ENCODE measurements at regions not wholly inside any gene's neighbourhood (a gene's known extent, or its start where the extent isn't known, plus 50 kb on each side); places are given as distances from the start of the nearest gene placed in this dataset.
A peak's percentile ranks its signal among the peaks of the same experiment; 100 is the strongest.

DNA sequence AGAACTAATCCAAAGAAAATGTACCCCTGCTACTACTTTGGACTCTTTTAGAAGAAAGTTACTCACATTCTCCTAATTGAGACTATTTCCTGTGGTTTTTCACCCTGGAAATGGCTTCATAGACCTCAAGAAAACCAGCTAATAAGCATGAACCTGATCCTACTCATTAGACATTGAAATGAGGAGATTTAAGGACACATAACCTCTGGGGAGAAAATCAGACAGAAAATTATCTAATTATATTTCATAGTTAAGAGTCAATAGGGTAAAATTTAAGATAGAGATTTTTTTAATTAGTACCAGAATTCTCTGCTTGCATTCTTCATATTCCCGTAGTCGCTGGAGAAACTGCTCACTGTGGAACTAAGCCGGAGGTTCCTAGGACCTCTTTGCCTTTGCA is 114.6 kb upstream of the ACP3 start:
- TF ChIP-seq, protein P1, sequence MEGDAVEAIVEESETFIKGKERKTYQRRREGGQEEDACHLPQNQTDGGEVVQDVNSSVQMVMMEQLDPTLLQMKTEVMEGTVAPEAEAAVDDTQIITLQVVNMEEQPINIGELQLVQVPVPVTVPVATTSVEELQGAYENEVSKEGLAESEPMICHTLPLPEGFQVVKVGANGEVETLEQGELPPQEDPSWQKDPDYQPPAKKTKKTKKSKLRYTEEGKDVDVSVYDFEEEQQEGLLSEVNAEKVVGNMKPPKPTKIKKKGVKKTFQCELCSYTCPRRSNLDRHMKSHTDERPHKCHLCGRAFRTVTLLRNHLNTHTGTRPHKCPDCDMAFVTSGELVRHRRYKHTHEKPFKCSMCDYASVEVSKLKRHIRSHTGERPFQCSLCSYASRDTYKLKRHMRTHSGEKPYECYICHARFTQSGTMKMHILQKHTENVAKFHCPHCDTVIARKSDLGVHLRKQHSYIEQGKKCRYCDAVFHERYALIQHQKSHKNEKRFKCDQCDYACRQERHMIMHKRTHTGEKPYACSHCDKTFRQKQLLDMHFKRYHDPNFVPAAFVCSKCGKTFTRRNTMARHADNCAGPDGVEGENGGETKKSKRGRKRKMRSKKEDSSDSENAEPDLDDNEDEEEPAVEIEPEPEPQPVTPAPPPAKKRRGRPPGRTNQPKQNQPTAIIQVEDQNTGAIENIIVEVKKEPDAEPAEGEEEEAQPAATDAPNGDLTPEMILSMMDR (IDR thresholded peaks at IDR 0.05; ENCODE audit: low read depth, low read length) = no peak
- H3K4me3 ChIP-seq (ENCODE audit: low read depth, low read length) = no peak overlapping the region

DNA sequence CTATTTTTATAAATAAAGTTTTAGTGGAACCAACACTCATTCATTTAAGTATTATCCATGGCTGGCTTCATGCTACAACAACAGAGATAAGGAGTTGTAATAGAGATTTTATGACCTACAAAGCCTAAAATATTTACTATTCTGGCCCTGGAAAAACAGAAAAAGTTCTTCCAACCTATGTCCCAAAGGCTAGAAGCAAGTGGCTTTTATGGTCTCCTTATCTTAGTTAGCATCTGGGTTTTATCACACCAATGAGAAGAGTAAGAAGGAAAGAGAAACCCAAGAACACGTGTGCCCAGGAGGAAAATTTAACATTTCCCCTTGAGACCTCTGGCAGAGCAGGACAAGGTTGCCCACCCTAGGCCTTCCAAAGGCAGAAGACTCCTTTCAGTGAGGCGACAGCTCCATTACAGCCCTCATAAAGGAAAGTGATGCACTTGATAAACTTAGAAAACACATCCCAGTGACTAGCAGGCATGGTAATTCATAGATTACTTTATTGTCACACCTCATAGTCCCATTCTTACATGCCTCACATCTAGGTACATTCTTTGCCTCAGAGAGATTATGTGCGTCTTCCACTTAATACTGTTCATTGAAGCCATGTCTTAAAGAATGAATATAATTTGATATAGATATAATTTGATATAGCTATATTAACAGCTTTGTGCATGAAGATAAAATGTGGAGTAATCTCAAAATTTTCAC is 113.2 kb upstream of the ACP3 start:
- TF ChIP-seq, protein P1 (IDR thresholded peaks at IDR 0.05; ENCODE audit: low read depth, low read length) = no peak
- H3K4me3 ChIP-seq (ENCODE audit: low read depth, low read length) = no peak overlapping the region

DNA sequence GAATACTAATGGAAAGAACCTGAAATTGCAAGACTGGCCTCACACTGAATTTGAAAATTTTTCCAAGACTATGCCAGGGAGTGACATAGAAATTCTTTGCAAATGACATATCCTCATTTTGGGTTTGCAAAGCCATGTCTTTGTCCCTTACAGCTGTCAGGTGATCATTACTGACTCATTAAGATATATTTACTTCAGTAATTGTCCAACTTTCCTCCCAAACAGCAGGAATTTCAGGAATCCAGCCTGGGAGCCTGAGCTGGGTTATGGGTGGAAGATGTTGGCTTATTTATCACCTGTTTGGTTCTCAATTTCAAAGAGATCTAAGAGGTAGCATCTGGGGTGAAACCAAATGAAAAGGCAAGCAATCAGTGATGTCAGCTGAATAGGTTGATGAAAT is 111.6 kb upstream of the ACP3 start:
- H3K4me3 ChIP-seq (ENCODE audit: low read depth, low read length) = no peak overlapping the region
- TF ChIP-seq, protein P1 (IDR thresholded peaks at IDR 0.05; ENCODE audit: low read depth, low read length) = no peak

DNA sequence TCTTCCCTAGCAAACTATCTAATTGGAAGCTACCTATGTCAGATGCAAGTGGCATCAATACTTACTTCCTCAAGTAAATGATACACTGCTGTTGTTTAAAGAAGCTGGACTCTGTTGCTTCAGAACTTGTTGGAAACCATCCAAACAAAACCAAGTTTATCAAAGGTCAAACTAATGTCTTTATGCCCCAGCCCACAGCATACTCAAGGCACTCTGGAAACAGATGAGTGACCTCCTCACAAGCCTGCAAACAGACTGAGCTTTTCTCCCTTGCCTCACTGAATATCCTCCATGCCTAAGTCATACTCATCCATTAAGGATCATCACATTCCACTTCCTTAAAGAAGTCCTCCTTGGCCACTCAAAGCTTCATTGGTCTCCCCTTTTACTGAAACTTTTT is 107.4 kb upstream of the ACP3 start:
- TF ChIP-seq, protein P1 (IDR thresholded peaks at IDR 0.05; ENCODE audit: low read depth, low read length) = no peak
- no peak overlapping the region for H3K4me3 ChIP-seq (ENCODE audit: low read depth, low read length)

DNA sequence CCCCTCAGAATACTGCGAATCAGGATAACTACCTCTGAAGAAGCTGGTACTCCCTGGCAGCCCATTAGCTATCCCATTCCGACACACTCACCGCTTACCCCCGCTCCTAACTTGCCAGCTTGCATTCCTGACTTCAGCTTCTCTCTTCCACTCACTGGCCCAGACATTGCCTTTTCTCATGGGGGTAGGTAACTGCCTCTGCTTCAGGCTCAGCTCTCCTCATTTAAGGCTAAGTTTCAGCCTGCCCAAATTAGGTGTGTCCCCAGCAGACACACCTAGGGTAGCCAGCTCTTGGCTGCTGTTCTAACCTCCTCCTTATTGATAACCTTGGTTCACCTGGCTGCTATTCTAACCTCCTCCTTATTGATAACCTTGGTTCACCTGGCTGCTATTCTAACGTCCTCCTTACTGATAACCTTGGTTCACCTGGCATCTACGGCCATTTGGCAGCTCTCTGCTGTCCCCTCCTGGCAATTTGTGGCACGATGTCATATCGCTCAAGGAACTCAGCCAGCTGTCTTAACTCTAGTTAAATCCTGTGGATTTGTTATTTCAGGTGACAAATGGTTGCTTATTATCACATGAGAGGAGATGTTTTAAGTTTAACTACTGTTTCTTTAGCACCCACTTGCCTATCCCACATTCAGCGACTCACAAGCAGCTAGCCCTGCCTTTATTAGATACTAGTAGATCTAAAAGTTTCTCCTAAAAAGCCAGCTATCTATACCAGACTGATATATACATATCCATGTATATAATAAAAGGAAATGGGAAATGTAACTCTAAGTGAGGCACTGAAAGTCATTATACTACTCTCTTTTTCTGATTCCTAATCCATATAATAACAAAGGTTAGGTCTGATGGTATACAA is 106.5 kb upstream of the ACP3 start:
- TF ChIP-seq, protein P1 (IDR thresholded peaks at IDR 0.05; ENCODE audit: low read depth, low read length) = peak; percentile 43; the same call in 1 of the 2 replicates
- no peak overlapping the region for H3K4me3 ChIP-seq (ENCODE audit: low read depth, low read length)

DNA sequence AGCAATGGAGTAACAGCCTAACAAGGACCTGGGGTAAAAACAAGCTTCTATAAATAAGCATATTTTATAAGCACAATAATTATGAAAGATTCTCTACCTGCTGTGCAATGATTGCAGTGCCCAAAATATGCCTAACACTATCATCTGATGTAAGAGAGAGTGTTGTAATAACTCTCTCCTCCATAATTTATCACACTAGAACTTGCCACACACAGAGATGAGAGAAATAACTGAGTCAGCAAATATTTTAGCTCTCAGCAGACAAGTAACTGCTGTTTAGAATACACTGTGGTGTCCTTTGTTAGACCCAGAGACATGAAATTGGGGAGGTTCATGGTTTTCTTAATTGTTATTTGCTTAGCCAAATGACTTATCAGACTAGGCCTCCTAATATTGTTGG is 105.3 kb upstream of the ACP3 start:
- TF ChIP-seq, protein P1 (IDR thresholded peaks at IDR 0.05; ENCODE audit: low read depth, low read length) = no peak
- no peak overlapping the region for H3K4me3 ChIP-seq (ENCODE audit: low read depth, low read length)
